NCI-H510A (cell line): ENCODE measurements at regions not wholly inside any gene's neighbourhood (a gene's known extent, or its start where the extent isn't known, plus 50 kb on each side); places are given as distances from the start of the nearest gene placed in this dataset.
"Not testable (repeated sequence)": the region's sequence is repeated elsewhere in the genome, so short reads cannot be mapped to it uniquely, and the experiment has no call there.

Experiments
- DNase-seq: peaks from one replicate; lab custom pipeline; 2025; lab: John Stamatoyannopoulos, UW

GRCh38 chr17:30686538-30687479 lies 137.7 kb downstream of the CRLF3 start:
- not testable (repeated sequence) for DNase-seq

- not testable (repeated sequence) for DNase-seq
These were observed 142.2 kb downstream of the CRLF3 start for GRCh38 chr17:30682280-30682679.

DNA sequence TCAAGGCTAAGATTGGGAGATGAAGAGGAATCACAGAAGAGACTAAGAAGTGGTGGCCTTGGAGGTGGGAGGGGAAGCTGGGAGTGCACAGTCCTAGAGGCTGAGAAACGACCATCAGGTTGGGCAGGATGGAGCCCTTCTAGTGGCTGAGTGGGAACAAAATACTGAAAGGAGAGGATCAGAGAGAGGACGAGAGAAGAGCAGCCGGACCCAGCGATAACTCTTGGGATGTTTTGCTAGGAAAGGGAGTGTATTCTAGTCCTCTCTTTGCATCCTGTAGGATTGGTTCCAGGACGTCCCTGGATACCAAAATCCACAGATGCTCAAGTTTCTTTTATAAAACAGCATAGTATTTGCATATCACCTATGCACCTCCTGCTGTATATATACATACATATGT lies 143.8 kb downstream of the CRLF3 start:
- not testable (repeated sequence) for DNase-seq

GRCh38 chr17:30677550-30678249 lies 146.8 kb downstream of the CRLF3 start:
- DNase-seq: no peak

DNA sequence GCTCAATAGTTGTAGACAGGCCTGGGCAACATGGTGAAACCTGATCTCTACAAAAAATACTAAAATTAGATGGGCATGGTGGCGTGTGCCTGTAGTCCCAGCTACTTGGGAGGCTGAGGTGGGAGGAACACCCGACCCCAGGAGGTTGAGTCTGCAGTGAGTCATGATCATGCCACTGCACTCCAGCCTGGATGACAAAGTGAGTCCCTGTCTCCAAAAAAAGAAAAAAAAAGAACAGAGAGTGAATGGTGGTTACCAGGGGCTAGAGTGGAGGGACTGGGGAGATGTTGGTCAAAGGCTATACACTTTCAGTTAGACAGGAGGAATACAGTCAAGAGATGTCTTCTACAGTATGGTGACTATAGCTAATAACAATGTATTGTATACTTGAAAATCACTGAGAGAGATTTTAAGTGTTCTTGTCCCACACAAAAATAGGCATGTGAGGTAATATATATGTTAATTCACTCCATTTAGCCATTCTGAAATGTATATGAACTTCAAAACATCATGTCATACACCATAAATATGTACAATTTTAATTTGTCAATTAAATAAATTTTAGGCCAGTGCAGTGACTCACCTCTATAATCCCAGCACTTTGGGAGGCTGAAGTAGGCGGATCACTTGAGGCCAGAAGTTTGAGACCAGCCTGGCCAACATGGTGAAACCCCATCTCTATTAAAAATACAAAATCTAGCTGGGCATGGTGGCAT lies 148.6 kb downstream of the CRLF3 start:
- DNase-seq: not testable (repeated sequence)

GRCh38 chr17:30669217-30669649 lies 155.3 kb downstream of the CRLF3 start:
- DNase-seq: not testable (repeated sequence)

GRCh38 chr17:30668360-30669181 lies 155.9 kb downstream of the CRLF3 start:
- not testable (repeated sequence) for DNase-seq

GRCh38 chr17:30667657-30668359 lies 156.7 kb downstream of the CRLF3 start:
- peak; percentile 82 for DNase-seq

DNA sequence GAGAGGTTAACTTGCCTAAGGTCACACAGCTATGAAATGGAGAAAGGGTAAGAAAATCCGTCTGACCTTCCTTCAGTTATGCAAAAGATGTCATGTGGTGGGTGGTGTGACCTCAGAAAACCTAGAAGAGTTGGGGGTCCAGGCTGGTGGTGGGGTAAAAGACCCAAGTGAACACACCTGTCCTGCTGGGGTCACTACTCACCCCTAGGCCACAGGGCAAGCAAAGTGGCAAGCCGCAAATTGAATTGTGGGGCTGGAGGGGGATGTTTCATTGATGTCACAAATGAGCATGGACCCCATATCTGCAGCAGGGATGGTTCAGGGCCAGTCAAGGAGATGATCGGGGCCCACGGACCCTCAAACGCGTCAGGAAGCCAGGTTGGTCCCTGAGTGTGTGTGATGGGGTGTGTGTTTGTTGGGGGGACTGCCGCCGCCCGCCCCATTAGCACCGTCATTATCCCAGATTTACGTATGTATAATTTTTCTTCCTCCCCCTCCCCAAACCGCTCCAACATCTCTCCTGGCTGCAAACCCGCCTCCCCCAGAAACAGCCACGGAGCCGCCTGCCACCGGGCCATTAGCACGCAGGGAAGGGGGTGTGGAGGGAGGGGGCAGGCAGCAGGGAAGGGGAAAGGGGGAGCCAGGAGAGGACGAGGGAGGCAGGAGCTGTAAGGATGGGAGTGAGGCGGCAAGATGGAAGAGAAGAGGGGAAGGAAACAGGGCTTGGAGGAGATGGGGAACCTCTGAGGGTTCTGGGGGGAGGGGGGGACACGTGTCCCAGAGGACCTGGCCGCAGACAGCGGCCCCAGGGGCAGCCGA lies 157.4 kb downstream of the CRLF3 start:
- DNase-seq: not testable (repeated sequence)

GRCh38 chr17:30663727-30664455 lies 160.6 kb downstream of the CRLF3 start:
- not testable (repeated sequence) for DNase-seq

GRCh38 chr17:30657148-30657547 lies 167.3 kb downstream of the CRLF3 start:
- not testable (repeated sequence) for DNase-seq

DNA sequence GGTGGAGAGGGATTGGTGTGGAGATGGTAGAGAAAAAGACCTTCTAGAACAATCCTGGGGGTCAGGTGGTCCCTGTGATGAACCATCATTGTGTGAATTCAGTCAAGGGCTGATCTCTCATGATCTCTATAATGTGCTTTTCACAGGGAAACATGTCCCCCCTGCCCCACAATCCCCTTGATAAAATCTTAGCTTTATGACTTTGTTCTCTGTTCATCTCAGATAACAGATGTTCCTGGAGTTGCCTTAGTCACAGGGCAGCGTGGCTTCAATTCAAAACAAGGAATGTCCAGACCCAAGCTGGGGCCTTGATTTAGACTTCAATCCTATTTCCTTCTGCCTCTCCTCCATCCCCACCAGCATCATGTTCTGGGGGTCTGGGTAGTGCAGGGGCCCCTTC lies 171.5 kb downstream of the CRLF3 start:
- not testable (repeated sequence) for DNase-seq

GRCh38 chr17:30650149-30650548 lies 172.9 kb downstream of the GOSR1 start:
- not testable (repeated sequence) for DNase-seq

GRCh38 chr17:30648015-30648620 lies 170.9 kb downstream of the GOSR1 start:
- DNase-seq: not testable (repeated sequence)

- DNase-seq: not testable (repeated sequence)
These were observed 168.7 kb downstream of the GOSR1 start for GRCh38 chr17:30645875-30646274.

DNA sequence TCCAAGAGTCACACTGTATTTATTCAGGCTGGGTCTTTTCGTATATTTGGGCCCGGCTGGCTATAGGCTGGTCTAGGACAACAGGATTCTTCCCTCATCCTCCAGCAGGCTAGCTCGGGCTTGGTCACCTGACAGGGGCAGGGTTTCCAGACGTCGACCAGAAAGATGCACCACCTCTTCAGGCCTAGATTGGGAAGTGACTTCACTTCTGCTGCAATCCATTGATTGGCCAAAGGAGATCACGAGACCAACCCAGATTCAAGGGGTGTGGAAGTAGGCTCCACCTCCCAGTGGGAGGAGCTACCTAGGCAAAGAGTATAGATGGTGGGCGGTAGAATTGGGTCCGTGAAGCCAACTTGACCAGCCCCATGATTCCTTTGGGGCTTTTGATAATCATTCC lies 167.5 kb downstream of the GOSR1 start:
- not testable (repeated sequence) for DNase-seq

- not testable (repeated sequence) for DNase-seq
These were observed 167.1 kb downstream of the GOSR1 start for GRCh38 chr17:30644287-30644686.

- DNase-seq: not testable (repeated sequence)
These were observed 164.2 kb downstream of the GOSR1 start for GRCh38 chr17:30641428-30641827.

- DNase-seq: not testable (repeated sequence)
These were observed 162.2 kb downstream of the GOSR1 start for GRCh38 chr17:30639391-30639790.
